Natural killer cell (primary cell): ENCODE measurements at regions not wholly inside any gene's neighbourhood (a gene's known extent, or its start where the extent isn't known, plus 50 kb on each side); places are given as distances from the start of the nearest gene placed in this dataset.

Experiments
- ATAC-seq, 3 donors: fragments of 150-1000 bp in 2 of 3; fragments of 200-7000 bp in 1 of 3; cut with Tn5 transposase; 1 replicate in 1 of 3; 2 replicates in 2 of 3; pipeline ENCODE4 v1.10.0; 2021; ENCODE audit warnings: mild to moderate bottlenecking in 2 of 3, moderate library complexity in 2 of 3
- DNase-seq, 2 donors: peaks; one replicate each; pipeline versions ENCODE4 v3.0.0 to v3.0.0-alpha.2; 2013 to 2021; ENCODE audit warnings: mixed read lengths in 1 of 2
- H3K27ac ChIP-seq: one replicate; pipeline ENCODE4 v1.5.1; 2013; ENCODE audit warnings: mild to moderate bottlenecking, low read length
- H3K27me3 ChIP-seq: one replicate; pipeline ENCODE4 v1.6.1; 2013; ENCODE audit warnings: low read length; ENCODE audit not compliant: control insufficient read depth, insufficient read depth
- H3K36me3 ChIP-seq: one replicate; pipeline ENCODE4 v1.6.1; 2013; ENCODE audit warnings: low read length; ENCODE audit not compliant: control insufficient read depth, insufficient read depth
- H3K4me1 ChIP-seq: one replicate; pipeline ENCODE4 v1.6.1; 2013; ENCODE audit warnings: low read length; ENCODE audit not compliant: control insufficient read depth, insufficient read depth
- H3K4me3 ChIP-seq: one replicate; pipeline ENCODE4 v1.5.1; 2013; ENCODE audit warnings: low read length
- H3K9me3 ChIP-seq: one replicate; pipeline ENCODE4 v1.6.1; 2013; ENCODE audit warnings: low read length; ENCODE audit not compliant: control insufficient read depth, insufficient read depth
- H3K27ac Mint-ChIP-seq, 2 donors: one replicate each; pipeline ENCODE4 v1.8.0; 2022; ENCODE audit warnings: mild to moderate bottlenecking in 2 of 2, mixed read lengths in 2 of 2, moderate library complexity in 1 of 2
- H3K27me3 Mint-ChIP-seq, 2 donors: one replicate each; pipeline ENCODE4 v1.8.0; 2022; ENCODE audit warnings: low read depth in 2 of 2, mixed read lengths in 2 of 2
- H3K36me3 Mint-ChIP-seq: one replicate; pipeline ENCODE4 v1.8.0; 2022; ENCODE audit warnings: mixed read lengths
- H3K4me1 Mint-ChIP-seq, 2 donors: one replicate each; pipeline ENCODE4 v1.8.0; 2022; ENCODE audit warnings: mixed read lengths in 2 of 2
- H3K4me3 Mint-ChIP-seq: one replicate; pipeline ENCODE4 v1.8.0; 2022; ENCODE audit warnings: mild to moderate bottlenecking, moderate library complexity, mixed read lengths
- H3K9me3 Mint-ChIP-seq, 2 donors: one replicate each; pipeline ENCODE4 v1.8.0; 2022; ENCODE audit warnings: mixed read lengths in 2 of 2
- CTCF ChIP-seq: fragments of 200-600 bp; IDR thresholded peaks from one replicate; pipeline ENCODE4 v1.8.0; 2022; ENCODE audit warnings: antibody characterized with exemption
- WGBS: methylation state at CpG from one replicate; pipeline ENCODE4 v1.1.7; 2013; ENCODE audit warnings: missing lambda C conversion rate; ENCODE audit not compliant: insufficient coverage; 5-methylcytosine and 5-hydroxymethylcytosine counted together
- intact Hi-C: fragments of 100-400 bp; cut with micrococcal nuclease; formaldehyde crosslinking; loops from one replicate; pipeline ENCODE4 v1.14.2; 2022

- WGBS, result 84% methylated on average over 19 of the region's 19 CpGs
- no peaks in the 10 kb centered on the region for H3K36me3 ChIP-seq
- Mint-ChIP-seq H3K36me3 (no peaks in the 10 kb centered on the region), H3K27me3 (peaks cover 0 to 3% of the 10 kb centered on the region in 2 donors), H3K27ac (no peak overlapping the region), H3K4me1 (peaks cover 0 to under 1% of the 10 kb centered on the region in 2 donors), H3K9me3 (no peaks in the 10 kb centered on the region), H3K4me3 (no peak overlapping the region)
- ATAC-seq (no peak), DNase-seq (no peak)
- intact Hi-C loops, result no loop called here
- no peak overlapping the region for H3K27ac ChIP-seq
- no peaks in the 10 kb centered on the region for H3K27me3 ChIP-seq
- no peaks in the 10 kb centered on the region for H3K9me3 ChIP-seq
- no peaks in the 10 kb centered on the region for H3K4me1 ChIP-seq
- no peak for TF ChIP-seq CTCF
- no peak overlapping the region for H3K4me3 ChIP-seq
Observed at GRCh38 chr17:79147746-79148506, 73.3 kb downstream of the ENGASE start.

- Histone ChIP-seq H3K27me3 (no peaks in the 10 kb centered on the region), H3K4me1 (no peaks in the 10 kb centered on the region), H3K9me3 (no peaks in the 10 kb centered on the region), H3K36me3 (no peaks in the 10 kb centered on the region), H3K4me3 (no peak overlapping the region), H3K27ac (no peak overlapping the region)
- no peaks in the 10 kb centered on the region for H3K36me3 Mint-ChIP-seq
- no peak for ATAC-seq
- H3K27me3 Mint-ChIP-seq, result peaks cover 0 to 3% of the 10 kb centered on the region in 2 donors
- no peak for DNase-seq
- H3K9me3 Mint-ChIP-seq, result no peaks in the 10 kb centered on the region
- WGBS, result 62% methylated on average over 5 of the region's 5 CpGs
- intact Hi-C loops, result no loop called here
- no peak overlapping the region for H3K4me3 Mint-ChIP-seq
- no peak for TF ChIP-seq CTCF
- no peaks in the 10 kb centered on the region for H3K4me1 Mint-ChIP-seq
- H3K27ac Mint-ChIP-seq, result no peak overlapping the region
Observed at GRCh38 chr17:79146562-79146961, 71.9 kb downstream of the ENGASE start.

GRCh38 chr17:79145548-79145947, 70.9 kb downstream of the ENGASE start:
- no peak for TF ChIP-seq CTCF
- H3K36me3 Mint-ChIP-seq, result no peaks in the 10 kb centered on the region
- no peaks in the 10 kb centered on the region for H3K27me3 ChIP-seq
- 84% methylated on average over 18 of the region's 18 CpGs for WGBS
- no peak overlapping the region for H3K4me3 ChIP-seq
- H3K9me3 ChIP-seq, result no peaks in the 10 kb centered on the region
- H3K4me3 Mint-ChIP-seq, result no peak overlapping the region
- H3K27ac ChIP-seq, result no peak overlapping the region
- no peak overlapping the region for H3K27ac Mint-ChIP-seq
- H3K4me1 Mint-ChIP-seq, result no peaks in the 10 kb centered on the region
- DNase-seq (no peak), ATAC-seq (no peak)
- no peaks in the 10 kb centered on the region for H3K36me3 ChIP-seq
- no peaks in the 10 kb centered on the region for H3K9me3 Mint-ChIP-seq
- intact Hi-C loops, result no loop called here
- no peaks in the 10 kb centered on the region for H3K27me3 Mint-ChIP-seq
- H3K4me1 ChIP-seq, result no peaks in the 10 kb centered on the region

GRCh38 chr17:79144133-79144532, 69.5 kb downstream of the ENGASE start:
- DNase-seq, result no peak
- Histone ChIP-seq H3K9me3 (no peaks in the 10 kb centered on the region), H3K27ac (no peak overlapping the region), H3K27me3 (no peaks in the 10 kb centered on the region), H3K4me1 (no peaks in the 10 kb centered on the region), H3K36me3 (no peaks in the 10 kb centered on the region), H3K4me3 (no peak overlapping the region)
- H3K4me1 Mint-ChIP-seq, result peaks cover 0 to 1% of the 10 kb centered on the region in 2 donors
- H3K4me3 Mint-ChIP-seq, result no peak overlapping the region
- TF ChIP-seq CTCF, result no peak
- 85% methylated on average over 12 of the region's 12 CpGs for WGBS
- H3K27me3 Mint-ChIP-seq, result no peaks in the 10 kb centered on the region
- H3K27ac Mint-ChIP-seq, result no peak overlapping the region
- H3K9me3 Mint-ChIP-seq, result no peaks in the 10 kb centered on the region
- intact Hi-C loops, result no loop called here
- no peak for ATAC-seq
- H3K36me3 Mint-ChIP-seq, result no peaks in the 10 kb centered on the region
